Fibroblast of lung (primary cell): ENCODE measurements at regions not wholly inside any gene's neighbourhood (a gene's known extent, or its start where the extent isn't known, plus 50 kb on each side); places are given as distances from the start of the nearest gene placed in this dataset.

Source experiments
- DNase-seq, 2 donors: peaks; one replicate each; pipeline versions ENCODE4 v3.0.0 to v3.0.0-alpha.2; 2010; ENCODE audit warnings: low read depth in 2 of 2
- H2AFZ ChIP-seq: 2 replicates; pipeline ENCODE4 v1.5.1; 2012; ENCODE audit warnings: low read length, control low read depth, inconsistent platforms
- H3K27ac ChIP-seq: 2 replicates; pipeline ENCODE4 v1.5.1; 2011; ENCODE audit warnings: low read length, control low read depth; ENCODE audit not compliant: insufficient read depth
- H3K27me3 ChIP-seq: 2 replicates; pipeline ENCODE4 v1.5.1; 2011; ENCODE audit warnings: mild to moderate bottlenecking, low read length; ENCODE audit not compliant: control insufficient read depth, insufficient read depth
- H3K36me3 ChIP-seq: 2 replicates; pipeline ENCODE4 v1.5.1; 2011; ENCODE audit warnings: low read length; ENCODE audit not compliant: control insufficient read depth, insufficient read depth
- H3K4me1 ChIP-seq: 2 replicates; pipeline ENCODE4 v1.5.1; 2011; ENCODE audit warnings: low read length; ENCODE audit not compliant: control insufficient read depth, insufficient read depth; ENCODE audit errors: extremely low read depth
- H3K4me2 ChIP-seq: 2 replicates; pipeline ENCODE4 v1.5.1; 2011; ENCODE audit warnings: low read length, control low read depth; ENCODE audit not compliant: insufficient read depth; ENCODE audit errors: extremely low read depth
- H3K4me3 ChIP-seq, 4 experiments: fragments of 200-600 bp in 1 of 4; sonication (generic) in 1 of 4; replicated peaks in 1 of 4; 2 replicates each; pipeline ENCODE4 v1.5.1; 2011 to 2016; ENCODE audit warnings: low read length in 4 of 4, low read depth in 3 of 4, mild to moderate bottlenecking in 3 of 4, control low read depth in 2 of 4, inconsistent platforms in 1 of 4, mixed read lengths in 1 of 4; ENCODE audit not compliant: insufficient read depth in 1 of 4; ENCODE audit errors: control extremely low read depth in 1 of 4
- H3K79me2 ChIP-seq: 2 replicates; pipeline ENCODE4 v1.5.1; 2012; ENCODE audit warnings: mild to moderate bottlenecking, low read length, inconsistent platforms; ENCODE audit not compliant: control insufficient read depth, insufficient read depth
- H3K9ac ChIP-seq: 2 replicates; pipeline ENCODE4 v1.5.1; 2011; ENCODE audit warnings: mild to moderate bottlenecking, low read length, control low read depth; ENCODE audit not compliant: insufficient read depth
- H3K9me3 ChIP-seq: 2 replicates; pipeline ENCODE4 v1.5.1; 2012; ENCODE audit warnings: low read depth, low read length; ENCODE audit not compliant: control insufficient read depth, insufficient read depth
- H4K20me1 ChIP-seq: 2 replicates; pipeline ENCODE4 v1.5.1; 2011; ENCODE audit warnings: low read length; ENCODE audit not compliant: control insufficient read depth, insufficient read depth; ENCODE audit errors: extremely low read depth
- CTCF ChIP-seq, 2 donors: IDR thresholded peaks in 1 of 2; conservative IDR thresholded peaks in 1 of 2; 1 replicate in 1 of 2; 2 replicates in 1 of 2; pipeline ENCODE4 v1.5.1; 2011 to 2012; ENCODE audit warnings: low read length in 2 of 2, control low read depth in 1 of 2, inconsistent platforms in 1 of 2, low read depth in 1 of 2, mild to moderate bottlenecking in 1 of 2
- EZH2 ChIP-seq: IDR thresholded peaks from 2 replicates; pipeline ENCODE4 v1.5.1; 2012; ENCODE audit warnings: low read length, control low read depth, mild to moderate bottlenecking; ENCODE audit errors: missing control alignments

GRCh38 chr1:209107535-209107934 is 476.0 kb upstream of the CAMK1G start:
- H3K4me2 ChIP-seq: no peak overlapping the region
- H4K20me1 ChIP-seq: no peaks in the 10 kb centered on the region
- no peak for TF ChIP-seq EZH2
- no peak for TF ChIP-seq CTCF (conservative IDR thresholded peaks at IDR 0.05 in 1 of 2, IDR thresholded peaks at IDR 0.05 in 1 of 2; ENCODE audit: low read depth in 1 of 2, low read length in 2 of 2)
- H3K27me3 ChIP-seq: no peaks in the 10 kb centered on the region
- no peaks in the 10 kb centered on the region for H3K36me3 ChIP-seq
- H3K79me2 ChIP-seq: no peaks in the 10 kb centered on the region
- H3K27ac ChIP-seq: no peak overlapping the region
- DNase-seq: no peak
- H3K9ac ChIP-seq: no peak overlapping the region
- no peak overlapping the region for H2AFZ ChIP-seq
- no peaks in the 10 kb centered on the region for H3K4me1 ChIP-seq
- no peak overlapping the region for H3K4me3 ChIP-seq
- H3K9me3 ChIP-seq: no peaks in the 10 kb centered on the region

GRCh38 chr1:209109001-209109785 is 474.3 kb upstream of the CAMK1G start:
- no peak for DNase-seq
- Histone ChIP-seq H3K4me3 (no peak overlapping the region), H3K4me1 (no peaks in the 10 kb centered on the region), H4K20me1 (no peaks in the 10 kb centered on the region), H3K27ac (no peak overlapping the region), H3K36me3 (no peaks in the 10 kb centered on the region), H2AFZ (no peak overlapping the region), H3K27me3 (no peaks in the 10 kb centered on the region), H3K4me2 (no peak overlapping the region), H3K79me2 (no peaks in the 10 kb centered on the region), H3K9me3 (no peaks in the 10 kb centered on the region), H3K9ac (no peak overlapping the region)
- TF ChIP-seq CTCF (conservative IDR thresholded peaks at IDR 0.05 in 1 of 2, IDR thresholded peaks at IDR 0.05 in 1 of 2; ENCODE audit: low read depth in 1 of 2, low read length in 2 of 2): no peak
- TF ChIP-seq EZH2: no peak

GRCh38 chr1:209113521-209113920 is 470.0 kb upstream of the CAMK1G start:
- Histone ChIP-seq H3K9me3 (no peaks in the 10 kb centered on the region), H3K36me3 (no peaks in the 10 kb centered on the region), H3K9ac (no peak overlapping the region), H4K20me1 (no peaks in the 10 kb centered on the region), H2AFZ (no peak overlapping the region), H3K4me2 (no peak overlapping the region), H3K4me1 (no peaks in the 10 kb centered on the region), H3K79me2 (no peaks in the 10 kb centered on the region), H3K27ac (no peak overlapping the region), H3K27me3 (no peaks in the 10 kb centered on the region), H3K4me3 (no peak overlapping the region)
- TF ChIP-seq EZH2 (no peak), CTCF (conservative IDR thresholded peaks at IDR 0.05 in 1 of 2, IDR thresholded peaks at IDR 0.05 in 1 of 2; ENCODE audit: low read depth in 1 of 2, low read length in 2 of 2) (no peak)
- DNase-seq: no peak
